NCI-H1417 (cell line): ENCODE measurements at regions not wholly inside any gene's neighbourhood (a gene's known extent, or its start where the extent isn't known, plus 50 kb on each side); places are given as distances from the start of the nearest gene placed in this dataset.
A peak's percentile ranks its signal among the peaks of the same experiment; 100 is the strongest.

ENCODE experiments used
- DNase-seq, 3 experiments: peaks; one replicate each; lab custom pipeline; 2025; lab: John Stamatoyannopoulos, UW

DNA sequence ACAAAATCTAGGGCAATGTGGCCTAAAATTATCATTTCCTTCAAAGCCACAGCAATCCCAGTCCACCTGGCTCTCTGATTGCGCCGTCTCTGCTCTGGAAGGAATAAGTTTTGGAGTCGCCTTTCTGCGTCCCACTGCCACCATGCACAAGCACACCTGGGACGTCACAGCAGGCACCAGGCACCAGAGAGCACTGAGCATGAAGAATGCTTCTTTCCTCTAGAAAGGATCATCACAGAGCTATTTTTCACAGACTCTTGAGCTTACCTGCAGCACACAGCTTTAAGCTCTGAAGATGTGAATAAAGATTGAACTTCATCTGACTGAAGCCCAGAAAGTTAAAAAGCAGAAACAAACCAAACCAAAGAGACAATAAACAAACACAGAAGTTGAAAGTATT, 170.0 kb upstream of the PPARGC1A start:
- no peak for DNase-seq

GRCh38 chr4:24057915-24058559, 168.2 kb upstream of the PPARGC1A start:
- DNase-seq = no peak

DNA sequence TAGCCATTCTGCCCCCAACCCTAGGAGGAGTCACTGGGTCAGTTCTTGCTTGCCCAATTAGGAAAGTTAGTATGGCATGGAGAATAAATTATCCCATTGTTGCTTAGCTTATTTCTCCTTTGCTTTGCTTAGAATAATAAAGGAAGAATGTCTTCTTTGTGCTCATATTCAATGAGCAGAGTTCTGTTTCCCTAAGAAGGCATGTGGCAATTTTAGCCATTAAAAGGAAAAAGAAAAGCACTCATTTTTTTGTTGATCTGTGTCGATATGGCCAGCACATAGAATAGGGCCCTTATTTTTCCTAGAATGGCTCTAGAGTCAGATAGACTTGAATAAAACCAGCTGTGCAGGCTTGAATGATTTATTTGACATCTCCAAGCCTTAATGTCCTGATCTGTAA, 166.4 kb upstream of the PPARGC1A start:
- no peak for DNase-seq

DNA sequence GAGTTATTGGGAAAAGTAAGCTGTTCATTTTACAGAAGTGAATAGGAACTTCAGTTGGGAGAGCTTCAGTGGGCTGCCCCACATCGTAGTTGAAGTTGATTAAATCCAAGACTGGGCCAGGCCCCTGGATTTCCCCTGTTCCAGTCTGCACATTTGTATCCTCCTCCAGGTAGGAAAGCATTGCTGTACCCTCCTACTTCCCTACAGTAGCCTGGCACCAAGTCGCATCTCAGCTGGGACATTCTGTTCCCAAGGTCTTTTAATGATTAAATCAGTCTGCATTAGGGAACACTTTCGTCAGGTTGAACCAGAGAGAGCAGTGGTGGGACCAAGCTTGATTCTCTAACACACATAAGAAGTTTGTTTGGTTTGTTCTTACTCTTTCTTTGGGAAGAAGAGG, 165.8 kb upstream of the PPARGC1A start:
- no peak for DNase-seq

- DNase-seq = no peak
Measured at GRCh38 chr4:24054910-24055309, 165.1 kb upstream of the PPARGC1A start.

DNA sequence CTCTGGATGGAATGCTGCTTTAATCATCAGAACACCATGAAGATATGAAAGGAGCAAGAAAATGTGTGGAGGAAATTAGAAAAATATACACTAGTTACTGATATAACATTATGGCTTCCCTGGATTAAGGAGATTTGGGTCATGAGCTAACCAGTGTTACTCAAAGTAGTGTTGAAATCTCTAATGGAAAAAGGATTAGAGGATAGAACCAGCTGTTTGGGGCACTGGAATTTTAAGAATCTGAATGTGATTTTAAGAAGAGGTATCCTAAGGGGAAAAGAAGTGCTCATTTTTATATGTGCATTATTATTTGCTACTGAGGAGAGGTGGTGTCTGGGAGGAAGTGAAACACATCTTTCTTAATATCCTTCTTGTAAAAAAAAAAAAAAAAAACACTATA, 164.1 kb upstream of the PPARGC1A start:
- DNase-seq = no peak

GRCh38 chr4:24044610-24045589, 155.1 kb upstream of the PPARGC1A start:
- no peak for DNase-seq

- no peak for DNase-seq
Measured at GRCh38 chr4:24042094-24042493, 152.2 kb upstream of the PPARGC1A start.

DNA sequence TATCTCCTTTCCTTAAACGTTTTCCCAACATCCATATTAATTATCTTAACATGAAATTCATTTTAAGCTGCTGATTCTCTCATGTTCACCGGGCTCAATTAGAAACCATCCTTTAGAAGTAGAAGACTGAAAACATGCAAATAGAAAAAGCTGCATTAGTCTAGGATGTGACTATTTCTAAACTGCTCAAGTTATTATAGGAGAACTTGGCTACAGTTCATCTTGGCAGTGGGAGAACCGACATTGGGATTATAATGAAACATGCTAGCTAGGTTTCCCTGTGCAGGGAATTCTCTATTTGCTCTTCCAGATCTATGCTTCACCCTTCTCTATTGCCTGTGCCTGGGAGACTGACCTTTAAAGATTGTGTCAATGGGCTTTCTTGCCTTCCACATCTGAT, 151.0 kb upstream of the PPARGC1A start:
- no peak for DNase-seq

GRCh38 chr4:24033626-24034025, 143.8 kb upstream of the PPARGC1A start:
- no peak for DNase-seq

DNA sequence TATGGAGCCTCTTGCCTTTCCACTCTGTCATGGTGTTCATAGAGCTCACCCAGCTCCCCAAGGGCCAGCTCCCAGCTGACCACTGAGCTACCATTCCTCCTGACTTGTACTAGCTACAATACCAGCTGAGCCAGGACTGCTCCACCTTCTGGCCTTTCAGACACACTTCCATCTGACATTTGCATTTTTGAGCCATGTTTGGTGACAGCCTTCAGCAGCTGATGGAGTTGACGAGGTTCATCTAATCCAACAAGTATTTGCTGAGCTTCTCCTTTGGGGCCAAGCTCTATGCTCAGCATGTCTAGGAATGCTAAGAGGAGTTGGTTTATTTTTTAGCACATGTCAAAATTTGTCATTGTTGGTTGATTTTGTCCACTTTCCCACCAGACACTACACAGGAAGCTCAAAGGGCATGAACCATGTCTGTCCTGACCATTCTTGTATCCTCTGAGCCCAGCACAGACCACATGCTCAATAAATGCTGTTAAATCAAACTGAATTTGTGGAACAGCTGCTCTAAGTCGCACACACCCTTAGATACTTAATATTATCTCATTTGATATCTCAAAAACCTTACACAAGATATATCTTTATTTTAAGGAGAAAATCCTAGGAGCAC, 142.6 kb upstream of the PPARGC1A start:
- peak in 1 of 3 experiments; percentile 10 for DNase-seq

- DNase-seq = no peak
Measured at GRCh38 chr4:24026596-24026995, 136.7 kb upstream of the PPARGC1A start.

DNA sequence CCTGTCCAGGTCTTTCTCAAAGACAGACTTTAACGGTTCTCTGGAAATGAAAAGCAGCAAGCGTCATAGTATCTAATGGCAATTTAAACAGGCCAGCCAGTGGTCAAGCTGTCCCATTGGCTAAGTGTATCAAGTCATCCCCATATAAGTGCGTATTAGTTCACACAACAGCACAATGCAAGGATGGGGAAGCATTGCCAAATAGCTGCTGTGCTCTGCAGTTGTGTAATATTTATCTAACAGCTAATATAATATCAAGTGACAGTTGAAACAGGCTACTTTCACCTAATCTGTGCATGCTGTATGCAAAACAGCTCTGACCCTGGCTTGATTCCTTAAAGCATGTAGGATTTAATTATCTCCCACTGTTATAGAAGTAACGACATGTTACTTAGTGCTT, 134.8 kb upstream of the PPARGC1A start:
- DNase-seq = no peak

DNA sequence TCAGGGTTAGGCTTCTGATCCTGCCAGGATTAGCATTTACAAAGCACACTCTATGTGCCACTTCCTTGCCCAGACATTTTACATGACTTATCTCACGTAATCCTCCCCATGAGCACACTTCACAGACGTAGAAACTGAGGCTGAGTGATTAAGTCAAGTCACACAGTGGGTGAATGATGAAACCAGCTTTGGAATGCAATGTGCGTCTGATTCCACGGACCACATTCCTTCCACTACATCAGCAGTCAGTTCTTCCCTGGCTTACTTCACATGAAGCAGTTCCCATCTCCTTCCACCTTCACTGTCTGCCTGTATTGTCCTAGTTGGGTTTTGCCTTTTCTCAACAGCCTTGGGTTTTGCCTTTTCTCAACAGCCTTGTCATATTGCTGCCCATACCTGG, 134.3 kb upstream of the PPARGC1A start:
- no peak for DNase-seq

- no peak for DNase-seq
Measured at GRCh38 chr4:24015782-24016181, 125.9 kb upstream of the PPARGC1A start.

GRCh38 chr4:24013668-24014422, 124.0 kb upstream of the PPARGC1A start:
- no peak for DNase-seq

- DNase-seq = no peak
Measured at GRCh38 chr4:24010994-24011393, 121.1 kb upstream of the PPARGC1A start.

DNA sequence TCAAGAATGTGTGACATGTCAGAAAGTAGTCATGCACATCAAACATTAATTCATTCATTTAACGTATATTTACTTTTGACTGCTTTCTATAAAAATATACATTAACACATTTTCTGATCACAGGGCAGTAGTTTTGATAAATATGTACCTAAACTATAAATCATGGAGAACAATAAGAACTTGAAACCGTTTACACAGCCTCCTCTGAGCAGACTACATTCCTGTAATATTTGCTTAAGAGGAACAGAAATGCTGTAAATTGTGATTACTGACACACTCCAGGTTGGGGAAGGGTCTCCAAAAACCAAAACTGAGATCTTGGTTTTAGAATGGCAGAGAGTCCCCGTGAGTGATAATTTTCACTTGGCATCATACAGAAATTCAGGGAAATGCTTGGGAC, 120.7 kb upstream of the PPARGC1A start:
- DNase-seq = peak in 1 of 3 experiments; percentile 21

- DNase-seq = no peak
Measured at GRCh38 chr4:24007860-24008261, 118.0 kb upstream of the PPARGC1A start.

DNA sequence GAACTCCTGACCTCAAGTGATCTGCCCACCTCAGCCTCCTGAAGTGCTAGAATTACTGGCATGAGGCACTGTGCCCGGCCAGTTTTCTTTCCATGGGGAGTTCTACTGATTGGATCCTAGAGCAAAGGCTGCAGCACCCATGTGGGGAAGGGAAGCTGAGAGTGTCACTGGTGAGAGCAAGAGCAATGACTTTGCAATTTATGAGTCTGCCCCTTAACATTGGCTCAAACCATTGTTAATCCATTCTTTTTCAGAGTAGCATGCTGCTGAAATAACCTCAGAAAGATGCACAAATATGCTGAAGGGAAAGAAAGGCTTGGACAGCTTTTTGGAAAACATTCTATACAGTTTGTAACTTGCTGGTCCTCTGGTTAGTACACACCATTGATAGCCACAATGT, 116.4 kb upstream of the PPARGC1A start:
- no peak for DNase-seq

GRCh38 chr4:24003926-24004325, 114.1 kb upstream of the PPARGC1A start:
- DNase-seq = no peak

GRCh38 chr4:24003496-24003895, 113.6 kb upstream of the PPARGC1A start:
- no peak for DNase-seq
